Right renal pelvis (tissue), 4 donors: ENCODE measurements at regions not wholly inside any gene's neighbourhood (a gene's known extent, or its start where the extent isn't known, plus 50 kb on each side); places are given as distances from the start of the nearest gene placed in this dataset.

Source experiments
- DNase-seq, 4 donors: peaks; one replicate each; pipeline ENCODE4 v3.0.0-alpha.2; 2013; ENCODE audit warnings: low read depth in 4 of 4, low spot score in 3 of 4, missing footprints in 1 of 4

DNA sequence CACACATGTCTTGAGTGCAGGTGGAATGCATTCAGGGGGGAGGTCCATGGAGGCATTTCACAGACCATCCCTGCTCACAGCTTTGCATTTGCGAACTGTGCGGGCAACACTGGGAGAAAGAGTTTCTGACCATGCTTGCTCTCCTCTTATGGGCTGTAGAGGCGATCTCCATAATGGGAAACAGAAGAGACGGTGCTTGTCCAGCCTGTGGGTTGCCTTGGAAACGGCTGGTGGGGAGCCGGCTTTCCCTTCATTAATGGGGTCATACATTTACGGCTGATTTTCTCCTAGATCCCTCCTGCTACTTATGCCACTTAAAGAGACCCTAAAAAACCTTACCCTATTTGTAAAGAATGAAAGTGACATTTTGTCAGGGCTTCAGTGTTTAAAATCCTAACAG is 147.4 kb downstream of the SOX11 start:
- DNase-seq, result no peak

DNA sequence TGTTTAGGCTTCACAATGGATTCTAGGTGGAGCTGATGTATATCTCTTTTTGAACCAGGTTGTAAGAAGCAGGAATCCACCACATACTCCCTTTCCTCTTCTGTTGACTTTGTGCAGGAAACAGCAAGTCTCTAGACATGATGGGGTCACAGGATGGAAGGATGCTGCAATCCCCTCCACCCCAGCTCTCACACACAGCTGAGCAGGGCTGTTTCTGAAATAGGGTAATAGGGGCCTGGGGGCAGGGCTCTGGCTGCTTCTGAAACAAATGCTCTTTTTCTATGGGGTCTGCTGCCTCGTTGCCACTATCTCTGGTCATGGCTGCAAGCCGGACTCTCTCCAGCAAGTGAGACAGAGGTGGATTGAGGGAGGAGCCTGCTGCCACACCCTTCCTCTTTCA is 148.9 kb downstream of the SOX11 start:
- DNase-seq, result no peak

DNA sequence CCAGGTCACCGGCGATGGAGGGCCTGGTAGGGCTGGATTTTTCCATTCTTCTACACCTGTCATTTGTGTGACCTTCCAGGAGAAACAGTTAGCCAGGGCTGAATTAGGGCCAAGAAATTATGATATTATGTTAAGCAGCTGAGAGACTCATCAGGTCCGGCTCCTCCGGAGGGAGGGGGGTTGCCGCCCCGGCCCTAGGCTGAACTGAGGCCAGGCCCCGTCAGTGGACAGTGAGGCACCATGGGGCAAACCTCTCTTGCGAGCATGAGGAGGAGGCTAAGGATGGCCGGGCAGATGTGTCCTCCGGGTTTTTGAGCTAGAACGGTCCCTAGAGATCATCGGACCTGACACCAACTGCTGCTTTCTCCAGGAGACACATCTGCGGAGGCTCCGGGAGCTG is 150.1 kb downstream of the SOX11 start:
- DNase-seq, result no peak

DNA sequence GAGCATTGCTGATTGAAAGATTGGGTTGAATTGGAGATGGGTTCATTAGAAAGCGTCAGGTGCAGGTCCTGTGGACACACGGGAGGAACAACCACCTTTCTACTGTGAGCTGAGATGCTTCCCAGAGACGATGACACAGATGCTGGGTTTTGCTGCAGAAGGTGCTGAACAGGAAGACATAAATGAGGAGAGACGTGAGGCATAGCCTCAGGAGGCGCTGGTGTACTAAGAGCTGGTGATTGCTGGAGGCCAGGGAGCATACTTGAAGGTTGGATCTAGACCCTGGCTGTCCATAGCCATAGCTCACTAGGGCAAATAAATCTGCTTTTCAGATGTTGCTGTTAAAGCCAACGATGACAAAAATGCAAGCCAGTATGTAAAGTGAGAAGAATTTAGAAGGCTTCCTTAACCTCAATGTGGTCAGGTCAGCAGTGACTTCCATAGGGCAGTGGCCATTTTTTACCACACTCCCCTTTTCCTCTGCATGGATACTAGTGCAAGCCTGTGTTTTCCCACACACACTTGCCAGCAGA is 153.7 kb downstream of the SOX11 start:
- no peak for DNase-seq

DNA sequence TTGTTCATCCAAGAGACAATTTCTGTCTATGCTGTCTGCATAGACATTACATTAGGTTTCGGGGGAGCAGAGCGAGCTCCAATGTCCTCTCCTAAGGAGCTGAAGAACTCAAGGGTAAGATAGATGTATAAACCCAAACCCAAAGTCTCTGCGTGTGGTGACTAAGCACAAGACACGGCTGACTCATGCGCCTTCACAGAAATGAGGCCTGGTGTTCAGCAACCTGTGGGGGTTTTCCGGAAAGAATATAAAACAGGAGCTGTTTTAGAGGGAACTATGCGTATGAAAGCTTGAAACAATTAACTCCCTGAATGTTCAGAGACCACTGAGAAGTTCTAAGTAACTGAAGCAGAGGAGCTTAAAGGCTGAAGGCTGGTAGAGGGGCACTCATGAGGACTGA is 154.7 kb downstream of the SOX11 start:
- DNase-seq, result no peak

DNA sequence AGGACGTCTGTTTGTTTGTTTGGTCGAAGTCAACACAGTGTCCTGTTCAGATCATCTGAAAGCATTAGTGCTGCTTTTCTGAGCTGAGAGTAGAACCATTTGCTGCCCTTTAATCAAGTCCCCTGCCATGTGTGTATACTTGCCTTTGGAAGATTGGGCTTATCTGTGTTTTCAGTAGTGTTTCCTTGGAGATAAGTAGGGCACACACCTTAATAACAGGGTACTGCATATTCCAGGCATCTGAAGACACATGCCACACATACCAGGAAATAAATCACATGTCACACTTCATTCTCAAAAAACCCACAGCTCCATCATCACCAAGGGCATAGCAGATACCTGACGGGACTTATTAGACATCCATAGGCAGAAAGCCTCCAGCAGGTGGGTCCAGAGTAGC is 157.4 kb downstream of the SOX11 start:
- no peak for DNase-seq

DNA sequence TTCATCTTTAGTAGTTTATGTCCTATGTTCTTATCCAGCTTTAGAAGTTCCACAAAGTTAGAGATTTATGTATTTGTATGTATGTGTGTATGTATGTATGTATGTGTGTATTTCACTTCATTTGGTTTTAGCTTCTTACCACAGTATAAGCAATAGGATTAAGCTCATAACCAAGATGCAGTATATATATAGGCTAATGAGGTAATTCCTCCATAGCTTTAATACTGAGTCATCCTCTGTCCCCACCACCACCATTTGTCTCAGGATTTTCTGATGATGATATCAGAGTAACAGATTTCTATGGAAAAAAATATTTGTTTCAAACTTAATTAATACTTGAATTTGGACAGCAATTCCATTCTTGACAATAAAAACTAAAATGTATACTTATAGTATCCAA is 159.2 kb downstream of the SOX11 start:
- DNase-seq, result no peak

DNA sequence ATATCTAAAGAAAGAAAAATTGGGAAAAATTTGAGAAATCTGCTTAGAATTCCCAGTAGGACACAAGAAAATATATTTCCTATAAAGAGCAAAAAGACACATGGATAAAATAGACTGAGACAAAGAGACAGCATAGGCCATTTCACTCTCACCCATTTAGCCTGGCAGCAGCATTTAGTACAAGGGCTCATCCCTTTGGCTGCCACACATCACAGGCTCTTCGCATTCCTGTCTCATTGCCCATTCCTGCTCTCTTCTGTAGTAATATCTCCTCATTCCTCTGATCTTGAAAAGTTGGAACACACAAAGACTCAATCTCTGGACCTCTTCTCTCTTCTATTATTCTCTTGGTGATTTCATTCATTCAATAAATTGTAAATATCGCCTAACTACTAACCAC is 162.6 kb downstream of the SOX11 start:
- DNase-seq, result no peak

DNA sequence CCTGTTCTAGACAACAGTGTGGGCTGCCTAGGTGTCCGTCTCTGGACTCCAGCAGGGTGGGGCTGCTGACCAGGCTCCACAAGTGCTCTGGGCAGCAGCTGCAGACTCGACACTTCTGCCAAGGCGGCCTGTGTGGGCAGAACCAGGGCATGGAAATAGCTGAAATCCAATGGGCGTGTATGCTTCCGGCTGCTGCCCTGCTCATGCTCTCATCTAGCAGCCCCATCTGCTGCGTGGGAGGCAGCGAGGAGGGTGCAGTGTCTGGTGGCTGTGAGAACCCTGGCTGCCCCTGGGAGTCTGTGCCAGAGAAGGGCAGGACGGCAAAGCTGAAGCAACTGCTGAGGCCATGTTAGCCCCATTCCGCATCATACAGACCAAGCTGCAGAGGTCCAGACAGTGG is 174.9 kb downstream of the SOX11 start:
- no peak for DNase-seq

DNA sequence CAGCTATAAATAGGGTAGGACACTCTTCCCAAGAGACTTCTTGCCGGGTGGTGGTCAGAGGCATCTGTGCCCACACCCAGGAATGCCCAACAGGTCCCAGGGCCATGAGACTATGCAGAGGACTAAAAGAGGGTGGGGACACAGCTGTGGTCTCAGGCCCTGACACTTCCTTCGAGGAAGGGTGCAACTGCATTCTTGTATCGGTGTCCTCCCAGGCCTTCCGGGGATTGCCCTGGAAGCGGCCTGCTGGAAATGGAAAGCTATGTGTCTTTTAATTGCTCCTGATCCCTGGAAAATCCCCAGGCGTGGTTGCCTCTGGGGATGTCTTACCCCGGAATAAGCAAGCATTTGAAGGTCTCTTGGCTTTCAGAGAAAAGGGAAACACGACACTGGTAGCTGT is 176.7 kb downstream of the SOX11 start:
- DNase-seq, result no peak

DNA sequence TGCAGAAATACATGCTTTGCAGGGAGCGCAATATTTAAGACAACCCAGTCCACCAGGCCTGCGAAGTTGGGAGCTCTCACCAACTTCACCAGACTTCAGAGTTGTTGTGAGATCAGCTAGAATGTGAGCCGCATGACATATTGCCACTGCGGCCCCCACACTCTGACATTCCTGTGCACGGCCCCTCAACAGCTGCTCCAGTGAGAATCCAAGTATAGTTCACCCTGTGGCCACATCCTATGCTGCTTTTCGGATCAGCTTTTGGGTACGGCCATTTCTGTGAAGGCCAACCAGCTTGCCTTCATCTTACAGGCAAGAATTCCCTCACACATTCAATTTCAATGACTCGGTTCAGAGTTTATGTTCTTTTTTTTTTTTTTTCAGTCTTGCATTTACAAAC is 177.8 kb downstream of the SOX11 start:
- DNase-seq, result no peak

DNA sequence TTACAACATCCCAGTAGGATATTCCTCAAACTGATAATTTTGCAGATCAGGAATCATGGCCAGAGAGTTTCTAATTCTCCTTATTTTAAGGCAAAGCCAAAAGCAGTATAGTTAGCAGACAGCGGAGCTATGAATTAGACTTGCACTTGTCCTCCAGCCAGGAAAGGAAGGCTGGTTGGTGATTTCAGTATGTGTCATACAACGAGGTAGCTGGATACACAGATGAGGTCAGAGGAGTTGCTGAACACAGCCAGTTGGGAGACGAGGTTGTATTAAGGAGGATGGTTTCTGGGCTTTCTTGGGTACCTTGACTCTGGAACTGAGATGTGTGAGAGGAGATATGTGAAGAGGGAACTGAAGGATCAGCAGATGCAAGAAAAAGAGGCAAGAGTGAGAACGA is 185.2 kb downstream of the SOX11 start:
- no peak for DNase-seq

DNA sequence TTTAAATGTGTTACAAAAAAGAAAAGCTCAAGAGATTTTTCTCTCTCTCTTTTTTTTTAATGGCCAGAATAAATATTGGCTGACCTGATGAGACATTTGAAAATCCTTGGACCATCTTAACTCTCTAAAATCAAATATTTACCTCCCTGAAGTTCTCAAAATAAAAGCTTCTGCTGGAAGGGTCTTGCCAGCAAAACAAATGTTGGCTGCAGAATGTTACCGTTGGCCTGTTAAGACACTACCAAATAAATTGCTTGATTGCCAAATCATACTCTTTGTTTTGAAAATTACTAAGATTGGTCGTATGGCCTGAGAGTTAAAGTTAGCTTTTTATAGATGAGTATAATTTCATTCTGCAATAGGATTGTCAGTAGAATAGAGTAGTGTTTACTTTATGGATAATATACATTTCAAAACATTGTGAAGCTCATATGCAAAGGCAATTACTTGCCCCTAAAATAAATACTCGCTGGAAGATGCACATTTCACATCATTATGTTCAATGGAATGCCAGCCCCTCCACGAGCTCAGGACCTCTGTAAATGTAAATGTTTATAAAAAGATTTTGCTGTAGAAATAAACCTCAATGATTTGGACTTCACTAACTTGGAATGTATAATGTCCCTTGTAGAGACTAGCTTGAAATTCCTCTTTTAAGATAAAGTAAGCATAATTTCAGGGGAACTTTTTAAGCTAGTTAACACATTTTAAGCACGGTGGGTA is 193.4 kb downstream of the SOX11 start:
- DNase-seq, result no peak

DNA sequence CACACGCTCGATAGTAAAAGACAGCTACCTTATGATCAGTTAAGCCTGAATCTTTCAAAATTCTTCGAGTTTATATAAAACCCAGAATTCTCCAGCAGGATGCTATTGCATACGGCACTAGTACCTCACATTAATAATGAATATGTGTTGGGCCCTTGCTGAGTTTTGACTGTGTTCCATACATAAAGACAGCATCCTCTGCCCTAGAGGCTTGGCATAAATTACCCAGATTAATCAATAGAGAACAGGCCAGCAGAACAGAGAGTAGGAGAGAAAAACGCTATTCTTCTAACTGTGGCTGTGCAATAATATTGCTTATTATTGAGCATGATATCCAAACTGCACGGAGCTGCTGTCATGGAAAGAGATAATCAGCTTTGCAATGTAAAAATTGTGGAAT is 194.3 kb downstream of the SOX11 start:
- no peak for DNase-seq

DNA sequence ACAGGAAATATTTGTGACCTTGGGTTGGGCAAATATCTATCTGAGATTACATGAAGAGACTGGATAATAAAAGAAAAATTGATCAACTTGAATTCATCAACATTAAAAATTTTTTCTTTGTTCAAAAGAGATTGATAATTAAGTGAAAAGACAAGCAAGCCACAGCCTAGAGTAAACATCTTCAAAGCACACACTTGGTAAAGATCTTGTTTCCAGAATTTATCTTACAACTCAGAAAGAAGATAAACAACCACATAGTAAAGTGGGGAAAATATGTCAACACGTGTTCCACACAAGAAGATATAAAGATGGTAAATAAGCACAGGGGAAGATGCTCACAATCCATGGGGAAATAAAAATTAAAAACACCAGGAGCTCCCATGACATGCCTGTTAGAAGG is 195.9 kb downstream of the SOX11 start:
- DNase-seq, result no peak

DNA sequence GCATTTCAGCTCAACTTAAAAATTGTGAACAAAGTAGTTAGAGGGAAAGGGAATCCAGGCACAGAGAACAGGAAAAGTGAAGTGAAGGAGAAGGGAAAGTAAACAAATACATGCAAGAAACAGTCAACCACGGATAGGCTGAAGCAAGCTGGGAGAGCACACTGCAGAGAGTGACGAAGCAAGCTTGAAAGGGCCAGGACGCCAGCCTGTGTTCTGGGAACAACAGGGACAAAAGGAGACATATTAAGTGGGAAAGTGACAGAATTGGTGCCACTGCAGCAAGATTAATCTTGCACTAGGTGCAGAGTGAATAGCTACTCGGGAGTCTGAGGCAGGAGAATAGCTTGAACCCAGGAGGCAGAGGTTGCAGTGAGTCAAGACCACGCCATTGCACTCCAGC is 197.3 kb downstream of the SOX11 start:
- DNase-seq, result no peak

DNA sequence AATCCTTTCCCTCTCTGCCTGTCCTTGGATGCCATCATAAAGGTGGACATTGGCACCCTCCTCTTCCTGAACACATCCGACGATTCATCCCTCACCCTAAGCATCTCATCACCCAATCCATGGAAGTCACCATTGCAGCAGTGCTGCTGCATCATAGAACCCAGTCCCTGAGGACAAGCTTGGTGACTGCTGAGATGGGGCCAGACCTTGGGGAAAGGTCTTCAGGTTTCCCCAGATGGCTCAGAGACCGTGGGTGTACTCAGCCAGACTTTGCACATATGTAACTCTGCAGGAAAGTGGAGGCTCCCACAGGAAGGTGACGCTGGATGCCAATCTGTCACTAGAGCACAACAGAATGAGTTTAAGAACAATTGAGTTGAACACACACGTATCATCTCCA is 202.2 kb downstream of the SOX11 start:
- DNase-seq, result no peak

DNA sequence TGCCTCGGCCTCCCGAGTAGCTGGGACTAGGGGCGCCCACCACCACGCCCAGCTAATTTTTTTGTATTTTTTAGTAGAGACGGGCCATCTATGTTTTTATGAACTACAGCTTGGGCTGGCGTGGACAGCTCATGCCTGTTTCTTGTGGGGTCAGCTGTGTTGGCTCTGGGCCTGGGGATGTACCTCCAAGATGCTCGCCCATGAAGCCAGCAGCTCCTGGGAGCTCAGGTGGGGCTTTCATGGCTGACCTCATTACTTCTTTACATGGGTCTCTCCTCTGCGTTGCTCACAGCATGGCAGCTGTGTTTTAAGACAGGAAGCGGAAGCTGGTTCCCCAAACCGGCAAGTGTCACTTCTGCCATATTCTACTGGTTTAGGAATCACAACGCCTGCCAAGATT is 203.1 kb downstream of the SOX11 start:
- DNase-seq, result no peak

DNA sequence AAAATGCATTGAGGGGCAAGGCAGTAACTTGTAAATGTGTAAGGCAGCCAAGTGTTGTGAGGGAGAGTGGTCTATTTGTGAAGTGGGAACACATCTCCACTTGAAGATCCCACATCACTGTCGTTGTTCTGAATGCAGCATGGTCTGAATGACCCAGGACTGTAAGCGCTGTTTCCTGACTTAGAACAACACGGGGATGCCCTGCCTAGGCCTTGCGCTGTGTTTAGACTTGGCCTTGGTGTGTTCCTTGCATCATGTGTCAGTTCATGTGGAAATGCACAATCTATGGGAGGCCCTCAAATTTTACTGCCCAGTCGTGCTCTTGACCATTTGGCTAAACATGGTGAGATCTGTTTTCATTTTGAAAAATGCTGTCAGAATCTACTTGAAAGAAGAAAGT is 205.1 kb downstream of the SOX11 start:
- DNase-seq, result no peak

DNA sequence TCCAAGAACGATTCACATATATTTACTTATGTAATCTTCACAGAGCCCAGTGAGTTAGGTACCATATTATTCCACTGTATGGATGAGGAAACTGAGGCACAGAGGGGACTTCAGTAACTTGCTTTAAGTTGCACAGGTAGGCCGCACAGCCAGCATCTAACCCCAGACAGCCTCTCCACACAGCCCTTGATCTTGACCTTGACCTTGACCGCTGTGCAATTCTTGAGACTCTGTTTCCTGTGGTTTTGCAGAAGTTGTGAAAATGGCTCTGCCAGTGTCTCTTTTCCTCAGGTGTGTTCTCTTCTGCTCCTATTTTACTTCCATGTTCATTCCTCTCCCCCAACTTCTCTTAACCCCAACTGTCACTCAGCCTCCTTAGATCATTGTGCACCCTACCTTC is 206.5 kb downstream of the SOX11 start:
- no peak for DNase-seq

DNA sequence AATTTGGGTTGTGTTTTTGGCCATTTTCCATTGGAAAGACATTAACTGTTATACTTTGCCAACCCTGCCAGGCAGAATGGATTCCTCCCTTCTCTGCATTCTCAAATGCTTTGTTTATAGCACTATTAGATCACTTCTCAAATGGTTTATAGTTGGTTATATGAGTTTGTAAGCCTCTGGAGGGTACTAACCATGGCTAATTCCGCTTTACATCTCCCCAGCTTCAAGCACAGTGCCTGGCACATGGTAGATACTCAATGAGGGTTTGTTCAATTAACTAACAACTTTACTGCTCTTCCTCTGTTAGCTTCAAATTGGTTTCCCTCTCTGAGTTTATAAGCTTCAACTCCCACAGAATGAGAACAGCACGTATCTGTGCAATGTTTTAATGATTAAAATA is 213.5 kb downstream of the SOX11 start:
- DNase-seq, result no peak

DNA sequence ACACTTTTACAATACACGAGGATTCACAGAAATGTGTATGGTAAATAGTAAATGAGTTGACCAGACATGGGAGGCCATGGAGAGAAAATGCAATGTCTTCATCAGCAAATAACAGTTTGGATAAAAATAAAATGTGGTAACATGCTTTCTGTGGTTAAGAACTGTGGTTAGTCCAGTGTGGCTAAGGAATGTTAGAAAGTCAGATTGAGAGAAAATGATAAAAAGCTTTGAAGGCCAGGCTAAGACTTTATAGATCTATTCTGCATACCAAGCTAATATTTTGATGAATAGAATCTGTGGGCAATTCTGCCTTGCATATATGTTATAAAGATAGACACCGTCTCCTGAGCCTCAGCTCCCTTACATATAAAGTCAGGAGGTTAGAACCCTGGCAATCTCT is 215.9 kb downstream of the SOX11 start:
- DNase-seq, result no peak

DNA sequence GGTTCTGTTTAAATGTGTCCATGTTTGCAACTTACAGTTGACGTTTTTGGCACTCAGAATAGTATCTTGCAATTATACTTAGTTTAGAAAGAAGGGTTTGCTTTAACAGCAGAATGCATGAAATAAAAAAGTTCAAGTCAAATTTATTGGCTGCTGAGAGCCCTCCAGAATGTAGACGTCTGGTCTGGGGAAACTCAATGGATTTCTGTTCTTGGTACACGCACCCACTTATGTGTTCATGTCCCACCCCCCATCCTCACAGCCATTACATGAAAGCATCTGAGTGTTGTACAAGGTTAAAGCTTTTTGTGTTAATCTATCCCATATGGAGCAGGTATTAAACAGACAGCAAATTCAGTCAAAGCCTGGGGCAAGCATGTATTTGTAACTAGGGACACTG is 219.5 kb downstream of the SOX11 start:
- no peak for DNase-seq
